ENCODE measurements at regions not wholly inside any gene's neighbourhood (a gene's known extent, or its start where the extent isn't known, plus 50 kb on each side); places are given as distances from the start of the nearest gene placed in this dataset.

GRCh38 chr15:29631076-29632070 lies 190.9 kb downstream of the TJP1 start:
- TF ChIP-seq EZH2 (IDR thresholded peaks at IDR 0.05; ENCODE audit: low read length, missing control alignments) (no peak), CTCF (conservative IDR thresholded peaks at IDR 0.05 in 1 of 2, IDR thresholded peaks at IDR 0.05 in 1 of 2; ENCODE audit: low read depth in 1 of 2, low read length in 2 of 2) (no peak)

Measured in fibroblast of lung (primary cell).